NCI-H345 treated with DMSO at 0.1 percent for 48 hours (cell line): ENCODE measurements at regions not wholly inside any gene's neighbourhood (a gene's known extent, or its start where the extent isn't known, plus 50 kb on each side); places are given as distances from the start of the nearest gene placed in this dataset.

Experiments
- DNase-seq: peaks from one replicate; lab custom pipeline; 2025; ENCODE audit not compliant: unreplicated experiment; lab: John Stamatoyannopoulos, UW

- DNase-seq: no peak
Observed at GRCh38 chr1:191636345-191636744, 521.9 kb upstream of the RGS18 start.

GRCh38 chr1:191641420-191642260 lies 516.6 kb upstream of the RGS18 start:
- DNase-seq: no peak

- DNase-seq: no peak
Observed at GRCh38 chr1:191643060-191643459, 515.2 kb upstream of the RGS18 start.

- DNase-seq: no peak
Observed at GRCh38 chr1:191648939-191649338, 509.3 kb upstream of the RGS18 start.

- no peak for DNase-seq
Observed at GRCh38 chr1:191662051-191662450, 496.2 kb upstream of the RGS18 start.

GRCh38 chr1:191662746-191663145 lies 495.5 kb upstream of the RGS18 start:
- DNase-seq: no peak

- DNase-seq: no peak
Observed at GRCh38 chr1:191668525-191668924, 489.7 kb upstream of the RGS18 start.

GRCh38 chr1:191669629-191670028 lies 488.6 kb upstream of the RGS18 start:
- DNase-seq: no peak

- DNase-seq: no peak
Observed at GRCh38 chr1:191671236-191671635, 487.0 kb upstream of the RGS18 start.

GRCh38 chr1:191674626-191675179 lies 483.6 kb upstream of the RGS18 start:
- DNase-seq: no peak

GRCh38 chr1:191675856-191676783 lies 482.1 kb upstream of the RGS18 start:
- no peak for DNase-seq

GRCh38 chr1:191685669-191686068 lies 472.6 kb upstream of the RGS18 start:
- DNase-seq: no peak

GRCh38 chr1:191687721-191688120 lies 470.5 kb upstream of the RGS18 start:
- DNase-seq: no peak

GRCh38 chr1:191690931-191691330 lies 467.3 kb upstream of the RGS18 start:
- no peak for DNase-seq

- no peak for DNase-seq
Observed at GRCh38 chr1:191693797-191694196, 464.5 kb upstream of the RGS18 start.

- no peak for DNase-seq
Observed at GRCh38 chr1:191695865-191696264, 462.4 kb upstream of the RGS18 start.

GRCh38 chr1:191696354-191696753 lies 461.9 kb upstream of the RGS18 start:
- no peak for DNase-seq

- no peak for DNase-seq
Observed at GRCh38 chr1:191697556-191697955, 460.7 kb upstream of the RGS18 start.

GRCh38 chr1:191698246-191698645 lies 460.0 kb upstream of the RGS18 start:
- no peak for DNase-seq

GRCh38 chr1:191699343-191699742 lies 458.9 kb upstream of the RGS18 start:
- no peak for DNase-seq

- DNase-seq: no peak
Observed at GRCh38 chr1:191700922-191701321, 457.3 kb upstream of the RGS18 start.

GRCh38 chr1:191702124-191702523 lies 456.1 kb upstream of the RGS18 start:
- no peak for DNase-seq
